ENCODE measurements at regions not wholly inside any gene's neighbourhood (a gene's known extent, or its start where the extent isn't known, plus 50 kb on each side); places are given as distances from the start of the nearest gene placed in this dataset.

- peak; percentile 16 for FAIRE-seq
Observed at GRCh38 chr3:152574461-152575079, 260.4 kb upstream of the P2RY1 start.

GRCh38 chr3:152578769-152579168 is 256.2 kb upstream of the P2RY1 start:
- FAIRE-seq (no peak), DNase-seq (ENCODE audit: insufficient read length, low spot score) (no peak)
- TF ChIP-seq CTCF (IDR thresholded peaks at IDR 0.05; ENCODE audit: insufficient read depth, missing control alignments) = no peak

More at GRCh38 chr3:152574461-152575079, 260.4 kb upstream of the P2RY1 start:
- no peak for DNase-seq (ENCODE audit: insufficient read length, low spot score)
- TF ChIP-seq CTCF (IDR thresholded peaks at IDR 0.05; ENCODE audit: insufficient read depth, missing control alignments) = peak; percentile 81

GRCh38 chr3:152581951-152582350 is 253.0 kb upstream of the P2RY1 start:
- no peak for DNase-seq (ENCODE audit: insufficient read length, low spot score)
- FAIRE-seq = no peak
- no peak for TF ChIP-seq CTCF (IDR thresholded peaks at IDR 0.05; ENCODE audit: insufficient read depth, missing control alignments)

- no peak for FAIRE-seq
- no peak for DNase-seq (ENCODE audit: insufficient read length, low spot score)
- TF ChIP-seq CTCF (IDR thresholded peaks at IDR 0.05; ENCODE audit: insufficient read depth, missing control alignments) = no peak
Observed at GRCh38 chr3:152583963-152584362, 251.0 kb upstream of the P2RY1 start.

- TF ChIP-seq CTCF (IDR thresholded peaks at IDR 0.05; ENCODE audit: insufficient read depth, missing control alignments) = no peak
- no peak for FAIRE-seq
- DNase-seq (ENCODE audit: insufficient read length, low spot score) = no peak
Observed at GRCh38 chr3:152586974-152587373, 248.0 kb upstream of the P2RY1 start.

- FAIRE-seq = no peak
- no peak for TF ChIP-seq CTCF (IDR thresholded peaks at IDR 0.05; ENCODE audit: insufficient read depth, missing control alignments)
- DNase-seq (ENCODE audit: insufficient read length, low spot score) = no peak
Observed at GRCh38 chr3:152587861-152588260, 247.1 kb upstream of the P2RY1 start.

GRCh38 chr3:152589644-152590043 is 245.3 kb upstream of the P2RY1 start:
- FAIRE-seq (no peak), DNase-seq (ENCODE audit: insufficient read length, low spot score) (no peak)
- no peak for TF ChIP-seq CTCF (IDR thresholded peaks at IDR 0.05; ENCODE audit: insufficient read depth, missing control alignments)
